GM12872 (cell line): ENCODE measurements at regions not wholly inside any gene's neighbourhood (a gene's known extent, or its start where the extent isn't known, plus 50 kb on each side); places are given as distances from the start of the nearest gene placed in this dataset.

Experiments
- TF ChIP-seq, protein P1 (sequence below): IDR thresholded peaks from 3 replicates; pipeline ENCODE4 v1.5.1; 2011; ENCODE audit warnings: low read depth, mild to moderate bottlenecking, low read length, moderate library complexity; ENCODE audit not compliant: insufficient read depth

GRCh38 chr2:228841475-228841874 lies 429.6 kb downstream of the PID1 start:
- TF ChIP-seq, protein P1, sequence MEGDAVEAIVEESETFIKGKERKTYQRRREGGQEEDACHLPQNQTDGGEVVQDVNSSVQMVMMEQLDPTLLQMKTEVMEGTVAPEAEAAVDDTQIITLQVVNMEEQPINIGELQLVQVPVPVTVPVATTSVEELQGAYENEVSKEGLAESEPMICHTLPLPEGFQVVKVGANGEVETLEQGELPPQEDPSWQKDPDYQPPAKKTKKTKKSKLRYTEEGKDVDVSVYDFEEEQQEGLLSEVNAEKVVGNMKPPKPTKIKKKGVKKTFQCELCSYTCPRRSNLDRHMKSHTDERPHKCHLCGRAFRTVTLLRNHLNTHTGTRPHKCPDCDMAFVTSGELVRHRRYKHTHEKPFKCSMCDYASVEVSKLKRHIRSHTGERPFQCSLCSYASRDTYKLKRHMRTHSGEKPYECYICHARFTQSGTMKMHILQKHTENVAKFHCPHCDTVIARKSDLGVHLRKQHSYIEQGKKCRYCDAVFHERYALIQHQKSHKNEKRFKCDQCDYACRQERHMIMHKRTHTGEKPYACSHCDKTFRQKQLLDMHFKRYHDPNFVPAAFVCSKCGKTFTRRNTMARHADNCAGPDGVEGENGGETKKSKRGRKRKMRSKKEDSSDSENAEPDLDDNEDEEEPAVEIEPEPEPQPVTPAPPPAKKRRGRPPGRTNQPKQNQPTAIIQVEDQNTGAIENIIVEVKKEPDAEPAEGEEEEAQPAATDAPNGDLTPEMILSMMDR: no peak

- TF ChIP-seq, protein P1: no peak
Measured at GRCh38 chr2:228840743-228841114, 430.4 kb downstream of the PID1 start.

GRCh38 chr2:228840113-228840742 lies 430.9 kb downstream of the PID1 start:
- TF ChIP-seq, protein P1: no peak

DNA sequence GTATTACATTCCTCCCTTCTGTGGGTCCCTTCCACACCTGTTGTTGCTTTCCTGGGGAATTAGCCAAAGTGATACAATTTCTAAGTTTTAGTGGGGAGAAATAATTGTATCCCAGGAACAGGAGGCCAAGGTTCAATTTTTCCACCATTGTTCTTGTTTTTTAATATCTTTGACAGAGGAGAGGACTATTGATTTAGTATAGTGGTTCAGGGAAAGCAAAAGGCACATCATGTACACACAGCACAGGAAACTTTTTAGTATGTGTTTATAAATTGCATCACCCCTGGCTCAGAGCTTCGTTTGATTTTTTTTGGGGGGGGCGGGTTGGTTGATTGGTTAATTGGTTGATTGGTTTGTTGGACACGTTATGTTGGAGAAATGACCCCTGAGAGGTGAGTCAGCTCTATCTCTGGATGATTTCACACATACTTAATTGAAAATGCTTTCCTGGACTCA lies 431.6 kb downstream of the PID1 start:
- TF ChIP-seq, protein P1: no peak

- TF ChIP-seq, protein P1: no peak
Measured at GRCh38 chr2:228838819-228839218, 432.3 kb downstream of the PID1 start.

DNA sequence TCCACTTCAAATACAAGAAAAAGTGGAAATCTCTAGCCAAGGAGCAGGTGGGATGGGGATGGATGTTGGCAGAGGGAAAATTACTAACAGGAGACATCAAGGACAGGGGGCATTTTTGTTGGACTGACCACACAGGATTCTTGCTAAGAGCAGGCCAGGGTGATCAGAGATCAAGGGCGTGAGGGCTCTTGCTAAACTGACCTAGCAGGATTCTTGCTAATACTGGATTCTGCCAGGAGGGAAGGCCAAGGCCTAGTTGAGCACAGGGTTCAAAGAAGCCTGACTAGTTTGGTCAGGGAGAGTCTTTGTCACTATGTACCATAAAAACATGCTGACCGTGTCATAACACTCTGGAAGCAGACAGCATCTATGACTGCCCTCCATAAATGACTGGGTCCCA lies 442.7 kb downstream of the PID1 start:
- TF ChIP-seq, protein P1: no peak

GRCh38 chr2:228827056-228827700 lies 443.9 kb downstream of the PID1 start:
- TF ChIP-seq, protein P1: no peak
